ENCODE measurements at regions not wholly inside any gene's neighbourhood (a gene's known extent, or its start where the extent isn't known, plus 50 kb on each side); places are given as distances from the start of the nearest gene placed in this dataset.

GRCh38 chr19:5396963-5397362 is 56.4 kb upstream of the PTPRS start:
- TF ChIP-seq SIN3A (IDR thresholded peaks at IDR 0.05; ENCODE audit: borderline replicate concordance, insufficient read depth, low read length) (no peak), POLR2AphosphoS5 (IDR thresholded peaks at IDR 0.05; ENCODE audit: low read depth, low read length) (no peak), FOXP2 (optimal IDR thresholded peaks at IDR 0.05; ENCODE audit: borderline replicate concordance, extremely low read depth, extremely low read length, insufficient read depth) (no peak), TAF1 (IDR thresholded peaks at IDR 0.05; ENCODE audit: borderline replicate concordance, insufficient read depth, low read length) (no peak), REST (IDR thresholded peaks at IDR 0.05; ENCODE audit: insufficient read depth in 1 of 2, low read depth in 2 of 2, low read length in 2 of 2) (no peak)

GRCh38 chr19:5397804-5398692 is 57.2 kb upstream of the ZNRF4 start:
- no peak for TF ChIP-seq FOXP2 (optimal IDR thresholded peaks at IDR 0.05; ENCODE audit: borderline replicate concordance, extremely low read depth, extremely low read length, insufficient read depth)
- no peak for TF ChIP-seq REST (IDR thresholded peaks at IDR 0.05; ENCODE audit: insufficient read depth in 1 of 2, low read depth in 2 of 2, low read length in 2 of 2)
- no peak for TF ChIP-seq POLR2AphosphoS5 (IDR thresholded peaks at IDR 0.05; ENCODE audit: low read depth, low read length)
- no peak for TF ChIP-seq TAF1 (IDR thresholded peaks at IDR 0.05; ENCODE audit: borderline replicate concordance, insufficient read depth, low read length)
- TF ChIP-seq SIN3A (IDR thresholded peaks at IDR 0.05; ENCODE audit: borderline replicate concordance, insufficient read depth, low read length), result no peak

GRCh38 chr19:5398693-5399057 is 56.5 kb upstream of the ZNRF4 start:
- TF ChIP-seq REST (IDR thresholded peaks at IDR 0.05; ENCODE audit: insufficient read depth in 1 of 2, low read depth in 2 of 2, low read length in 2 of 2) (peak in 1 of 2 experiments; percentile 80; a peak in 2 of 4 replicates), SIN3A (IDR thresholded peaks at IDR 0.05; ENCODE audit: borderline replicate concordance, insufficient read depth, low read length) (no peak), TAF1 (IDR thresholded peaks at IDR 0.05; ENCODE audit: borderline replicate concordance, insufficient read depth, low read length) (no peak), POLR2AphosphoS5 (IDR thresholded peaks at IDR 0.05; ENCODE audit: low read depth, low read length) (no peak)

DNA sequence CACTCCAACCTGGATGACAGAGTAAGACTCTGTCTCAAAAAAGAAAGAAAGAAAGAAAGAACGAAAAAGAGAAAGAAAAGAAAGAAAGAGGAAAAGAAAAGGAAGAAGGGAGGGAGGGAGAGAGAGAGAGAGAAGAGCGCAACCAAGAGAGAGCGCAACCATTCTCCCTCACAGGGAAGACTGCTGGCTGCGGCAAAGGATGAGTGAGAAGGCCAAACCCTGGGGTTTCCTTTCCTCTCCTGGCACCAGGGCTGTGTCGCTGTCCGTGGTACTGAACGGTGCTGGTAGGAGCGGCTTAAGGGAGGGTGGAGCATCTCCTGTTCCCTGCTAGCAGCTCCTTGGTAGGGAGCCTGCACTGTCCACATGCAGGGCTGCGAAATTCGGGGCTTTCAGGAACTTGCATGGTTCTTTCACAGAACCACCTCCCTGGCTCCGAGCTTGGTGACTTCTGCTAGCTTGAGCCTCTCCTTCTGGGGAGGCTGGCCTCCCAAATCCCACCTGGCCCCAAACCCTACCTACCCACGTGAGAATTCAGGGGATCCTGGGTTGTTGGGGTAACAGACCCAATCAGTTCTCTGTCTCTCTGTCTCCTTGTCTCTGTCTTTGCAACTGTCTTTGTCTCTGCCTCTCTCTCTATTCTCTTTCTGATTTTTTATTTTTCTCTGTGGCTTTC is 51.1 kb upstream of the ZNRF4 start:
- TF ChIP-seq REST (IDR thresholded peaks at IDR 0.05; ENCODE audit: insufficient read depth in 1 of 2, low read depth in 2 of 2, low read length in 2 of 2) (peak; percentile 100), SIN3A (IDR thresholded peaks at IDR 0.05; ENCODE audit: borderline replicate concordance, insufficient read depth, low read length) (peak; percentile 86; the same call in 1 of the 2 replicates), FOXP2 (optimal IDR thresholded peaks at IDR 0.05; ENCODE audit: borderline replicate concordance, extremely low read depth, extremely low read length, insufficient read depth) (peak; percentile 24), POLR2AphosphoS5 (IDR thresholded peaks at IDR 0.05; ENCODE audit: low read depth, low read length) (no peak), TAF1 (IDR thresholded peaks at IDR 0.05; ENCODE audit: borderline replicate concordance, insufficient read depth, low read length) (no peak)

Measured in PFSK-1 (cell line).